Body of pancreas (tissue), 4 donors: ENCODE measurements at regions not wholly inside any gene's neighbourhood (a gene's known extent, or its start where the extent isn't known, plus 50 kb on each side); places are given as distances from the start of the nearest gene placed in this dataset.

Experiments
- ATAC-seq: fragments of 150-250 bp; one replicate; pipeline ENCODE4 v1.9.1; 2016
- DNase-seq, 4 donors: peaks; one replicate each; pipeline ENCODE4 v3.0.0-alpha.2; 2019
- H3K27ac ChIP-seq, 4 donors: fragments of 200-600 bp; sonication (generic); 1 replicate in 3 of 4; 2 replicates in 1 of 4; pipeline versions ENCODE4 v1.5.1 to v1.6.1; 2016 to 2019; ENCODE audit warnings: mild to moderate bottlenecking in 1 of 4, mixed read lengths in 1 of 4, moderate library complexity in 1 of 4
- H3K27me3 ChIP-seq, 2 donors: fragments of 200-600 bp; sonication (generic); one replicate each; pipeline ENCODE4 v1.6.0; 2016; ENCODE audit warnings: mild to moderate bottlenecking in 1 of 2
- H3K36me3 ChIP-seq, 2 donors: fragments of 200-600 bp; sonication (generic); replicated peaks in 1 of 2; 2 replicates each; pipeline ENCODE4 v1.5.1; 2016; ENCODE audit warnings: low read depth in 2 of 2; ENCODE audit not compliant: insufficient read depth in 1 of 2
- H3K4me1 ChIP-seq: fragments of 200-600 bp; sonication (generic); one replicate; pipeline ENCODE4 v1.6.0; 2016
- H3K4me3 ChIP-seq, 2 donors: fragments of 200-600 bp; sonication (generic); 1 replicate in 1 of 2; 2 replicates in 1 of 2; pipeline ENCODE4 v1.5.1; 2016 to 2019
- H3K9me3 ChIP-seq, 3 donors: fragments of 200-600 bp; sonication (generic); 1 replicate in 2 of 3; 2 replicates in 1 of 3; pipeline ENCODE4 v1.5.1; 2016
- CTCF ChIP-seq, 7 experiments: fragments of 450-650 bp in 4 of 7; fragments of 200-600 bp in 3 of 7; sonication (generic) in 3 of 7; IDR thresholded peaks; one replicate each; pipeline ENCODE4 v1.5.1; 2016 to 2019; ENCODE audit warnings: antibody characterized with exemption in 7 of 7
- POLR2A ChIP-seq, 3 donors: fragments of 450-650 bp; IDR thresholded peaks; one replicate each; pipeline ENCODE4 v1.6.1; 2016; ENCODE audit warnings: antibody characterized with exemption in 3 of 3, mild to moderate bottlenecking in 2 of 3
- WGBS, 2 donors: methylation state at CpG; one replicate each; pipeline ENCODE4 v1.1.5; 2017; 5-methylcytosine and 5-hydroxymethylcytosine counted together
- intact Hi-C: fragments of 100-400 bp; cut with DNase I; formaldehyde crosslinking; loops from one replicate; pipeline ENCODE4 v1.15.1; 2023

DNA sequence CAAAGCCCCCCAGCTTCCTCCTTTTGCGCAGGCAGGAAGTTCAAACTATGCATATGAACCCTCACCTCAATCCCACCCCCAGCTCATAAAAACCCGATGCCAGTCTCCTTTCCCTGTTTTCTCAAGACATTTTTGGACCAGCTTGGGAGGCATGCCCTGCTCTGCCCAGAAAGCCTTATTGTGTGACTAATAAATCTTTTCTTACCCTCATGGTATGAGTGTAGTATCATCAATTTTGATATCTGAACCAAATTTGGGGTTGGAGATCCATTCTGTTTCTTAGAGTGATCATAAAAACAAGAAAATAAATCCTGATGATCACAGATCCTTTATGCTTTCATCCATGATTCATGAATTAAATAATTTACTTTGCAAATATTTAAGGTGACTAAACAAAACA lies 128.5 kb downstream of the ALG10B start:
- Histone ChIP-seq H3K36me3 (no peaks in the 10 kb centered on the region), H3K4me3 (no peak overlapping the region), H3K4me1 (no peaks in the 10 kb centered on the region), H3K27ac (no peak overlapping the region), H3K27me3 (no peaks in the 10 kb centered on the region), H3K9me3 (no peaks in the 10 kb centered on the region)
- ATAC-seq (no peak), DNase-seq (no peak)
- WGBS, 2 donors = 60 to 63% methylated on average over 2 of the region's 2 CpGs
- intact Hi-C loops = no loop called here
- TF ChIP-seq CTCF (IDR thresholded peaks at IDR 0.05) (no peak), POLR2A (IDR thresholded peaks at IDR 0.05) (no peak)

GRCh38 chr12:38448991-38449390 lies 132.4 kb downstream of the ALG10B start:
- WGBS, 2 donors = 56% methylated on average over 2 of the region's 2 CpGs
- intact Hi-C loops = no loop called here
- Histone ChIP-seq H3K36me3 (no peaks in the 10 kb centered on the region), H3K4me1 (no peaks in the 10 kb centered on the region), H3K9me3 (no peaks in the 10 kb centered on the region), H3K4me3 (no peak overlapping the region), H3K27ac (no peak overlapping the region), H3K27me3 (no peaks in the 10 kb centered on the region)
- TF ChIP-seq POLR2A (IDR thresholded peaks at IDR 0.05) = no peak
- no peak for TF ChIP-seq CTCF (IDR thresholded peaks at IDR 0.05)
- no peak for DNase-seq
- ATAC-seq = no peak

- no peak for ATAC-seq
- WGBS, 2 donors = 28 to 33% methylated on average over 2 of the region's 2 CpGs
Measured at GRCh38 chr12:38456537-38457120, 140.1 kb downstream of the ALG10B start.

GRCh38 chr12:38465020-38465419 lies 148.4 kb downstream of the ALG10B start:
- no peaks in the 10 kb centered on the region for H3K36me3 ChIP-seq
- intact Hi-C loops = no loop called here

More at GRCh38 chr12:38456537-38457120, 140.1 kb downstream of the ALG10B start:
- H3K4me1 ChIP-seq = no peaks in the 10 kb centered on the region
- no peaks in the 10 kb centered on the region for H3K27me3 ChIP-seq
- H3K4me3 ChIP-seq = no peak overlapping the region
- H3K36me3 ChIP-seq = no peaks in the 10 kb centered on the region
- H3K9me3 ChIP-seq = no peaks in the 10 kb centered on the region
- no peak for TF ChIP-seq POLR2A (IDR thresholded peaks at IDR 0.05)
- TF ChIP-seq CTCF (IDR thresholded peaks at IDR 0.05) = no peak
- no peak for DNase-seq
- intact Hi-C loops = no loop called here
- no peak overlapping the region for H3K27ac ChIP-seq

More at GRCh38 chr12:38465020-38465419, 148.4 kb downstream of the ALG10B start:
- Histone ChIP-seq H3K4me1 (no peaks in the 10 kb centered on the region), H3K9me3 (no peaks in the 10 kb centered on the region), H3K4me3 (no peak overlapping the region), H3K27me3 (no peaks in the 10 kb centered on the region), H3K27ac (no peak overlapping the region)
- TF ChIP-seq POLR2A (IDR thresholded peaks at IDR 0.05) (no peak), CTCF (IDR thresholded peaks at IDR 0.05) (no peak)
- 48 to 53% methylated on average over 5 of the region's 5 CpGs for WGBS, 2 donors
- no peak for DNase-seq
- ATAC-seq = no peak
